ENCODE measurements at regions not wholly inside any gene's neighbourhood (a gene's known extent, or its start where the extent isn't known, plus 50 kb on each side); places are given as distances from the start of the nearest gene placed in this dataset.
"Not testable (repeated sequence)": the region's sequence is repeated elsewhere in the genome, so short reads cannot be mapped to it uniquely, and the experiment has no call there.

DNA sequence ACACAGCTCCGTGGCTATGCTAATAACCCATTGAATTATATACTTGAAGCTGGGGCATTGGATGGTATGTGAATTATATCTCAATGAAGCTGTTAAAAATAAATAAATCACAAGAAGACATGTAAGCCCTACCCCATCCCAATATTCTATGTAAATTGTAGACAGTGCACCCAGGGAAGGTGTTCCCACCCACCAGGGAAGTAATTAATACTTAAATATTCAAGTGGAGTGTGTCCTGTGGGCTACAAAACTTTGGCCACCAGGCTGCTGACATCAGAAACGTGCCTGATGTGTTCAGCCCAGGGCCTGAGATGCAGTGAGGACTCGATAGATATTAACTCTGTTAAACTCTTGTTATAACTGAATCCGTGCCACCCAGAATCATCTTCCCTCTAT is 240.4 kb upstream of the RREB1 start:
- DNase-seq = no peak

GRCh38 chr6:6869094-6869493 is 238.7 kb upstream of the RREB1 start:
- DNase-seq = no peak

GRCh38 chr6:6870921-6871320 is 236.8 kb upstream of the RREB1 start:
- no peak for DNase-seq

DNA sequence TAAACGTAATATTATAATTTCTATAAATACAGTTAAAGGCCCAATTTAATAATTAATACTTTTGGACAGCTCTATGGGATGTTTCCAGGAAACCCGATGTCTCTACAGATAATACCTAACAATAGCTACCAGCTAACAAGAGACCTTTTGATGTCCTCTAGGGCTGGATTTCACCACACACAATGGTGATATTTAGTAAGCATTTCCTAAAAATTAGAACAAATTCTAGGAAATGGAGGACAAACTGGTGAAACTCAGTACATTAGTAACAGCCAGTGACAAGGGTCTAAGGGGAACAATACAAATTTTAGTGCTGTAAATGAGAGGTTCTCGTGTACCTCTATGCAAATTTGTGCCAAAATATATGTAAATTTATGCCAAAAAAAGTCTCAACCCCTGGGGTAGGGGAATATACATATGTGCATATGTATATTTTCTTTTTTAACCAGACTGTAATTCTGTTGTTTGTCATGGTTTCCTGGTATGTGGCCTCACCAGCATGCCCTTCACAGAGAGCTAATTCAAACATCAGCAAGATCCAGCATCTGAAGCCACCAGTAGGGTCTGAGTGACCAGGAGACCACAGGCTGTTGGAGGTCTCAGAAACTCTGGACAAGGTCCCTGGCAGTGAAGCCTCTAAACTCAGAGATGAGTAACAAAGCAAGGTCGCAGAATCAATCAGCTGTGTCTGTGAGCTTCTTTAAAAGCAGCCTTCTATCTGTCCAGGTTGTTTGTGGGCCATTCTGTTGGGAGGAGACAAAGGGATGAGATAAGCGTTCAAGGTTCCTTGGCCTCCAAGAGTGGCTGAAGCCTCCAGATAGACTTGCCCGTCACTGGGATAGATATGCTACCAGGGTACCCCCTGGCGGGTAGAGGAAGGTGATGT is 235.1 kb upstream of the RREB1 start:
- DNase-seq = no peak

GRCh38 chr6:6873778-6874177 is 234.0 kb upstream of the RREB1 start:
- DNase-seq = no peak

DNA sequence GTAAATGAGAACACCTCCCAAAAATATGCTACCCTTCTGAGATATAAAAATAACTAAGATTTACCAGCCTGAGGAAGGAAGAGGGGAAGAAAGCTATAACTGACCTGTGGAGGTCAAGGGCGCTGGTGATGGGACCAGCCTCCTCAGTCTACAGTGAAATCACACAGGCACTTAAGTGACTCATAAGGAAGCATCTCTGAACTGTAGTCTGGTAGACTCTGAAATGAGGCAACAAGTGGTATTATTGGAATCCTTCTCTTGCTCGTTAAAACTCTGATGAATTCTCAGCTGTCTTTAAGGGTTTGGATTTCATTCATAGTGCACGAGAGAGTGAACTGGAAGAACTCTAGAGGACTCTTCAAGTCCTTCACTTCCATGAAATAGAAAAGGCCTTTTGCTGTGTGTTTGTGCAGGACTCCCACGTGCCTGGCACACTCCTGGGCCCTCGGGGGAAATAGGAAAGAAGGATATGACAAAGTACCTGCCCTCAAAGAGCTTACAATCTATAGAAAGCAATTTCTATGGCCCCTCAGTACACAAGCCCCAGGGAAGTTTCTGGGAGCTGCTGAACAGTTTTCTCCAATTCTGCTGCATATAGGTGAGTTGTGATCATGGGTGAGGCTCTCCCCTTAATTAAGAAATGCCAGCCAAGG is 231.8 kb upstream of the RREB1 start:
- no peak for DNase-seq

GRCh38 chr6:6877792-6878191 is 230.0 kb upstream of the RREB1 start:
- DNase-seq = not testable (repeated sequence)

DNA sequence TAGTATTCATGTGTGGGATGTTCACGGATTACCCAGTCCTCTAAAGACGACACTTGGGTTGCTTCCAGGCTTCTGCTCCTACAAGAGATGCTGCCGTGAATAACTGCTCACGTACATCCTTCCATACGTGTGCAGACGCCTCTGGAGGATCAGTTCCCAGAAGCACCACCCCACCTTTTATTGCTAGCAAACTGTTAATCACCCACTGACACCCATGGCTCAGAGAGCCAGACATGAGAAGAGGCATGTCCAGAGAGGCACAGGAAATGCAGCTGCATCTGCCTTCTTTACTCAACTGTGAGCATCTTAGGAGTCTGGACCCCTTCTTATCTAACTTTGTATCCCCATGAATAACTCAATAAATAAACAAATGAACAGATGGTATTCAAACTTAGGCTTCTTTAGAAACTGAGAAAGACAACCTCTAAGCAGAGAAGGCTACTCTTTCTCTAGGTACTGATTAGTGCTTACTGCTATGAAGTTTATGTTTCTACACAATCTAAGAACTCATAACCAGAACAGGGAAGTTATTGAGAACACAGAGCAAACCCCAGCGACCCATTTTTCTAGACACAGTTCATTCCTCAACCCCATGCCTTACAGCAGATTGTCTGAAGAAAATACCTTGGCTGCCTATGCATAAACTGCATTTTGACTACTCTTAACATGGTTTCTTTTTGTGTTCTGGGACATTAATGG is 228.7 kb upstream of the RREB1 start:
- DNase-seq = no peak

DNA sequence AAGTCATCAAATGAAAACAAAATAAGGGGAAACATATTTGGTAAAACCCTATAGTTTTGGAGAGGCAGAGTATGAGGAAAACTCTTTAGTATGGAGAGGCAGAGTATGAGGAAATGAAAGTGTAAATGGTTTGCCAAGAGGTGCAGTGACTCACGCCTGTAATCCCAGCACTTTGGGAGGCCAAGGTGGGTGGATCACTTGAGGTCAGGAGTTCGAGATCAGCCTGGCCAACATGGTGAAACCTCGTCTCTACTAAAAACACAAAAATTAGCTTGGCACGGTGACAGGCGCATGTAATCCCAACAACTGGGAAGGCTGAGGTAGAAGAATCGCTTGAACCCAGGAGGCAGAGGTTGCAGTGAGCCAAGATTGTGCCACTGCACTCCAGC is 228.2 kb upstream of the RREB1 start:
- not testable (repeated sequence) for DNase-seq

GRCh38 chr6:6880745-6881437 is 226.9 kb upstream of the RREB1 start:
- DNase-seq = no peak

DNA sequence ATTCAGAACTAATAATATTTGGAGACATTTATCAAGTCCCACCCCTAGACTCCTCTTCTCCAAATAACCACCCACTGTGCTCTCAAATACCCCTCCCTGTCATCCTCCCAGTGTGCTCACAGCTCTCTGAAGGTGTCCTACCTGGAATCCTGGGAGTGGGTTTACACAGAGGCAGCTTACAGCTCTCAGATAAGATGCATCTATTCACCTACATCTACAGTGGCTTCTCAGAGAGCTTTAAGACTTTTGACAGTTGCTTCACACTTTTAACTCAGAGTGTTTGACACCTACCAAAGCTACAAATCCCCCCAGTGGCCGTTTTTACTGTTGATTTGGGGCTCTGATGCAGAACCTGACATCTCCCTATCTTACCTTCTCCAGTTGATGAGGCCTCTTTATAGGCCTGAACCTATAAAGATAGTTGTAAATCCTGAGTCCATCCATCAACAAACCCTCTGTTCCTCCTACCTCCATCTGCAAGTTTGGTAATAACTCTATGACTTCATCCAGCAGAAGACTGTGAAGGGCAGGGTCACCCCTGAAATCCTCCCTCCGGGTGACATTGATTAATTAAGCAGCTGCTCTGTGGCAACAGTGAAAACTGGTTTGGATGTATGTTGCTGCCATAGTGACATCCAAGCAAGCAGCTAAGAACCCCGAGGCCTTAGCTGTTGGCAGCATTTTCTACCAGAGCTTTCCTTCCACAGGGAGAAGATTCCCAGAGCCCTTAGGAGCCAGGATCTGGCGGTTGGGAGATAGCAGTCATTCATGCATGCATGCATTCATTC is 226.1 kb upstream of the RREB1 start:
- DNase-seq = no peak

GRCh38 chr6:6882592-6882991 is 225.2 kb upstream of the RREB1 start:
- DNase-seq = no peak

GRCh38 chr6:6883011-6883410 is 224.8 kb upstream of the RREB1 start:
- no peak for DNase-seq

- DNase-seq = no peak
Measured at GRCh38 chr6:6884193-6884627, 223.6 kb upstream of the RREB1 start.

DNA sequence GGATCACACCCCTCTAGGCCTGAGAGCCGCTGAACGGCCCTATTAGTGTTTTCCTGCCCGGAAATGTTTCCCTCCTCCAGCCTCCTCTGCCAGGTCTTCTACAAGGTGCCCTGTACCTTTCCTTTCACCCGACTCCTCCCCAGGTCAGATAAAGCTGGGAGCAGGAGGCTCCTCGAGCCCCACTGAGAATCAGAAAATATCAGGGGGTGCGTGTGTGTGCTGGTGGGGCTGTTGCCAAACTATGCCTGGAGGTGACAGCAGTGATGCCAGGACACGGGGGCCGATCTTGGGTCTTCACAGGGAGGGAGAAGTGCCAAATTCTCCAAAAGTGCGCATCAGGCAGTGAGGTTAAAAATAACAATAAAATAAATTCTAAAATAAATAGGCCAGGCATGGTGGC is 222.8 kb upstream of the RREB1 start:
- DNase-seq = no peak

GRCh38 chr6:6885521-6886170 is 222.1 kb upstream of the RREB1 start:
- no peak for DNase-seq

DNA sequence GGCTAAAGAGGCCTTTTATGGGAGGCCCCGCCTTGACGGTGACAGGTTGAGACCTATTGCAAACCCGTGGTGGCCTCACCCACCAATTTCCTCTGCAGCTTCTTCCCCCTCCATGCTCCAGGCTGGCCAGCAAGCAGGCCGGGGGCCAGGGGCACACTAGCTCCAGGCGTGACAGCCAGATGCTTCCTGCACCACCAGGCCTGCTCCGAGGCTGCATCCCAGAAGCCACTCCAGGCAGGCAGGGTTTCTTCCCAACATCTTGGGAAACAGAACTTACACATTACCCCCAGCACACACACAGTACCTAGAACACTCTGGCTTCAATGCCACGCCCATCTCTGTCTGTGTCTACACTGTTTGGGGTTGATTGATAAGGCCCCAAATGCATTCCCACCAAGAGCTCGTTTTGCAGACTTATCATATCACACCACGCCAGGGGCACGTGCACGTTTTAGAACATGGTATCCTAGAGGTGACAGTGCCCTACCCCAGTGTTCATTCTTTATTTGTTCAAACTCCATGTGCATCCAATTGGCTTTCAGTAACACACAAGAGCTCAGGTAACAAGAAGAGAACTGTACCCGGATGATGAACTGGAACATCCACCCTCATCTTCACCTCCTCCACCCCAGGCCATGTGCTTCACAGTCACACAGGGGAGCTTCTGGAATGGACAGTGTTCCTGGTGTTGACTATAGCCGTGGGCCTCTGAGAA is 221.4 kb upstream of the RREB1 start:
- no peak for DNase-seq

DNA sequence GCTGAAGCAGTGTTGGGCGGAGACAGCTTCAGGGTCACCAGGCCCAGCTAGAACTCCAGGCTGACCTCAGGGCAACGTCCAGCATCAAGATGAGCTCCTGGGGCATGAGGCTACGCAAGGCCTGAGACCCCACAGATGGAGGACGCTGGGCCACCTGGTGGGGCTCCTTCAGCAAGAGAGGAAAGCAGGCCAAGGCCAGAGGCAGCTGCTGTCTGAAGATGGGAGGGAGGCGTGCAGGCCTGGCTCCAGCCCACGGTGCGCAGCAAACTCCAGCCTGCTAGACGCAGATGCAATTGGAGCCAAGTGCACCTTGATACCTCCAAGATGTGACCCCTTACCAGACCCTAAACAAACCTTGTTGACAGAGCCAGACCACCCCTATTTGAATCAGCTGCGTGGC is 220.9 kb upstream of the RREB1 start:
- DNase-seq = no peak

DNA sequence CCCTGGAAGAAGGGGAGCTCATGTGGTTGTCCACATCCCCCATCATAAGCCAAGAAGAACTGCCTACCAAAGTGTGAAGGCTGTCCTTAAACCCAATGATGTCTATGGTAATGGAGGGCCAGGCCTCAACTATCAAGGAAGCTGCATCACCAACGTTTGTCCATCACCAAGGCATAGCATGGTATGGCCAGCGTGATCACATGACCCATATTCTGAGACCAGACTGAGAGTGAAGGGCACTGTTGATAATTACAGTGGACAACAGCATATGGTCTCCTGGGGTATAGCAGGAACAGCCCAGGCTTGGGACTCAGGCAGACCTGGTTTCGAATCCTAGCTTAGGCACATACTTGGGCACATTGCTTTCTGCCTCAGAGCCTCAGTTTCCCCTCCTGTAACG is 218.2 kb upstream of the RREB1 start:
- no peak for DNase-seq

DNA sequence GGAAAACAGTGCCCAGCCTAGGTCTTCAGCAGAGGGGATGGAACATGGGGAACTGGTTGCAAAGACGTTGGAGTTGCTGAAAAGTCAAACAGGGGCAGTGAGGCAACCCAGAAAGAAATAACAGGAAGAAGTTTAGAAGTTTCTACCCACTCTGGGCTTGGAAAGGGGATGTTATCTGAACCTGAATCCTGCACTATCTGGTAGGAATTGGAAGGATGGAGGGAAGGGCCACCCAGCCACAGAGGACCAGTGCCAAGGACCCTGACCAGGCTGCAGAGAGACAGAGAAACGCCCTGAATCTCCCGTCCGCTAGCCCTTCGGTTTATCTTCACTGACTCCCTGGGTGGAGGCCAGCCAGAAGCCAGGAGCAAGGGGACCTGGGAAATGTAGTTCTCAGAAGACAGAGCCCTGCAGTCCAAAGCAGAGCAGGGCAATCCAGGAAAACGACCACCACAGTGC is 217.3 kb upstream of the RREB1 start:
- DNase-seq = no peak

All from muscle of arm (tissue), 1 donor.